ENCODE measurements at regions not wholly inside any gene's neighbourhood (a gene's known extent, or its start where the extent isn't known, plus 50 kb on each side); places are given as distances from the start of the nearest gene placed in this dataset.

GRCh38 chr7:156494960-156495359, 145.6 kb upstream of the RNF32 start:
- no peak overlapping the region for H3K27ac Mint-ChIP-seq
- Histone ChIP-seq H3K36me3 (ENCODE audit: insufficient read depth) (no peaks in the 10 kb centered on the region), H3K27me3 (ENCODE audit: insufficient read depth) (no peaks in the 10 kb centered on the region), H3K4me3 (no peak overlapping the region), H2AFZ (no peak overlapping the region), H4K20me1 (replicated peaks; ENCODE audit: insufficient read depth) (no peaks in the 10 kb centered on the region), H3K4me2 (no peak overlapping the region), H3K9me2 (ENCODE audit: insufficient read depth) (no peaks in the 10 kb centered on the region), H3K4me1 (ENCODE audit: insufficient read depth) (no peaks in the 10 kb centered on the region), H3K27ac (ENCODE audit: low read depth) (no peak overlapping the region), H3F3A (replicated peaks; ENCODE audit: low read depth) (no peaks in the 10 kb centered on the region), H3K79me2 (replicated peaks; ENCODE audit: insufficient read depth) (no peaks in the 10 kb centered on the region)
- DNase-seq (ENCODE audit: low spot score): no peak
- 0 out of 3 replicates have a peak, but pooled peaks cover 3% of the 10 kb centered on the region for H3K4me1 Mint-ChIP-seq
- no peak for TF ChIP-seq EZH2 (IDR thresholded peaks at IDR 0.05; ENCODE audit: low read depth, unreplicated experiment)
- TF ChIP-seq ZNF462 (CRISPR knock-in tag; IDR thresholded peaks at IDR 0.05): no peak
- no peak for TF ChIP-seq EZH2phosphoT487 (IDR thresholded peaks at IDR 0.05; ENCODE audit: unreplicated experiment)
- TF ChIP-seq STAT1 (IDR thresholded peaks at IDR 0.05; ENCODE audit: unreplicated experiment): no peak
- TF ChIP-seq CTCF (conservative IDR thresholded peaks at IDR 0.05; ENCODE audit: low read depth in 2 of 2): no peak
- TF ChIP-seq REST (IDR thresholded peaks at IDR 0.05; ENCODE audit: unreplicated experiment): no peak
- no peak for TF ChIP-seq ZNF114 (CRISPR knock-in tag; IDR thresholded peaks at IDR 0.05)
- TF ChIP-seq ETS1 (IDR thresholded peaks at IDR 0.05): no peak
- TF ChIP-seq NANOG (IDR thresholded peaks at IDR 0.05; ENCODE audit: borderline replicate concordance): no peak
- TF ChIP-seq JUNB (IDR thresholded peaks at IDR 0.05; ENCODE audit: unreplicated experiment): no peak
- TF ChIP-seq CREB1 (CRISPR knock-in tag; IDR thresholded peaks at IDR 0.05; ENCODE audit: low read depth): no peak
- no peak for TF ChIP-seq ZNF331 (CRISPR knock-in tag; IDR thresholded peaks at IDR 0.05; ENCODE audit: low read depth)
- no peaks in the 10 kb centered on the region for H3K9me3 Mint-ChIP-seq
- no peak for ATAC-seq
- no peaks in the 10 kb centered on the region for H3K27me3 Mint-ChIP-seq (ENCODE audit: insufficient read depth, low read depth, poor library complexity)
- H3K36me3 Mint-ChIP-seq (ENCODE audit: low read depth): no peaks in the 10 kb centered on the region
- H3K4me3 Mint-ChIP-seq: no peak overlapping the region

Data from GM23338 (cell line).